Adrenal gland (tissue), 5 donors: ENCODE measurements at regions not wholly inside any gene's neighbourhood (a gene's known extent, or its start where the extent isn't known, plus 50 kb on each side); places are given as distances from the start of the nearest gene placed in this dataset.
"Not testable (repeated sequence)": the region's sequence is repeated elsewhere in the genome, so short reads cannot be mapped to it uniquely, and the experiment has no call there.

ENCODE experiments used
- CTCF ChIP-seq, 6 experiments: fragments of 450-650 bp in 4 of 6; fragments of 200-600 bp in 2 of 6; sonication (generic) in 1 of 6; IDR thresholded peaks; 1 replicate in 5 of 6; 2 replicates in 1 of 6; pipeline versions ENCODE4 v1.5.1 to v1.8.0; 2016 to 2021; ENCODE audit warnings: antibody characterized with exemption in 6 of 6, mild to moderate bottlenecking in 2 of 6, moderate library complexity in 1 of 6
- POLR2A ChIP-seq, 2 donors: fragments of 450-650 bp; IDR thresholded peaks; one replicate each; pipeline ENCODE4 v1.6.1; 2017; ENCODE audit warnings: antibody characterized with exemption in 2 of 2, mild to moderate bottlenecking in 2 of 2, moderate library complexity in 1 of 2
- donor health status: DM: no; HTN: no; CAD: no.

GRCh38 chr9:67312504-67312903 is 320.2 kb upstream of the SPATA31A3 start:
- not testable (repeated sequence) for TF ChIP-seq CTCF, POLR2A (IDR thresholded peaks at IDR 0.05)
